NB4 (cell line): ENCODE measurements at regions not wholly inside any gene's neighbourhood (a gene's known extent, or its start where the extent isn't known, plus 50 kb on each side); places are given as distances from the start of the nearest gene placed in this dataset.

ENCODE experiments used
- MYC ChIP-seq: IDR thresholded peaks from 2 replicates; pipeline ENCODE4 v1.6.1; 2011; ENCODE audit warnings: low read depth, low read length
- POLR2A ChIP-seq: IDR thresholded peaks from 2 replicates; pipeline ENCODE4 v1.6.1; 2011; ENCODE audit warnings: mild to moderate bottlenecking; ENCODE audit not compliant: insufficient read length; ENCODE audit errors: extremely low read depth
- TF ChIP-seq, protein P1 (sequence below): IDR thresholded peaks from one replicate; pipeline ENCODE4 v1.5.1; 2012; ENCODE audit warnings: low read depth, low read length
- TF ChIP-seq, protein P2 (sequence below): IDR thresholded peaks from 2 replicates; pipeline ENCODE4 v1.6.1; 2011; ENCODE audit warnings: low read depth, low read length

- TF ChIP-seq, protein P1, sequence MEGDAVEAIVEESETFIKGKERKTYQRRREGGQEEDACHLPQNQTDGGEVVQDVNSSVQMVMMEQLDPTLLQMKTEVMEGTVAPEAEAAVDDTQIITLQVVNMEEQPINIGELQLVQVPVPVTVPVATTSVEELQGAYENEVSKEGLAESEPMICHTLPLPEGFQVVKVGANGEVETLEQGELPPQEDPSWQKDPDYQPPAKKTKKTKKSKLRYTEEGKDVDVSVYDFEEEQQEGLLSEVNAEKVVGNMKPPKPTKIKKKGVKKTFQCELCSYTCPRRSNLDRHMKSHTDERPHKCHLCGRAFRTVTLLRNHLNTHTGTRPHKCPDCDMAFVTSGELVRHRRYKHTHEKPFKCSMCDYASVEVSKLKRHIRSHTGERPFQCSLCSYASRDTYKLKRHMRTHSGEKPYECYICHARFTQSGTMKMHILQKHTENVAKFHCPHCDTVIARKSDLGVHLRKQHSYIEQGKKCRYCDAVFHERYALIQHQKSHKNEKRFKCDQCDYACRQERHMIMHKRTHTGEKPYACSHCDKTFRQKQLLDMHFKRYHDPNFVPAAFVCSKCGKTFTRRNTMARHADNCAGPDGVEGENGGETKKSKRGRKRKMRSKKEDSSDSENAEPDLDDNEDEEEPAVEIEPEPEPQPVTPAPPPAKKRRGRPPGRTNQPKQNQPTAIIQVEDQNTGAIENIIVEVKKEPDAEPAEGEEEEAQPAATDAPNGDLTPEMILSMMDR = no peak
- TF ChIP-seq POLR2A (no peak), MYC (no peak)
- TF ChIP-seq, protein P2, sequence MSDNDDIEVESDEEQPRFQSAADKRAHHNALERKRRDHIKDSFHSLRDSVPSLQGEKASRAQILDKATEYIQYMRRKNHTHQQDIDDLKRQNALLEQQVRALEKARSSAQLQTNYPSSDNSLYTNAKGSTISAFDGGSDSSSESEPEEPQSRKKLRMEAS = no peak
Measured at GRCh38 chr5:23169660-23170416, 316.7 kb upstream of the CDH12 start.
